Urinary bladder (tissue), 3 donors: ENCODE measurements at regions not wholly inside any gene's neighbourhood (a gene's known extent, or its start where the extent isn't known, plus 50 kb on each side); places are given as distances from the start of the nearest gene placed in this dataset.

ENCODE experiments used
- DNase-seq: peaks from one replicate; pipeline ENCODE4 v3.0.0-alpha.2; 2015; ENCODE audit errors: extremely low spot score
- H3K27ac ChIP-seq: one replicate; pipeline ENCODE4 v1.5.1; 2013; ENCODE audit warnings: low read depth, mild to moderate bottlenecking, moderate library complexity
- H3K36me3 ChIP-seq: one replicate; pipeline ENCODE4 v1.6.1; 2013; ENCODE audit warnings: mild to moderate bottlenecking, moderate library complexity; ENCODE audit not compliant: insufficient read depth
- H3K4me1 ChIP-seq: one replicate; pipeline ENCODE4 v1.6.1; 2013; ENCODE audit warnings: mild to moderate bottlenecking, moderate library complexity; ENCODE audit not compliant: insufficient read depth
- H3K4me3 ChIP-seq: one replicate; pipeline ENCODE4 v1.5.1; 2013; ENCODE audit warnings: low read depth, low read length
- WGBS: extraction: QIAGEN DNeasy Blood & Tissue Kit; methylation state at CpG from one replicate; pipeline ENCODE4 v1.1.7; 2013; 5-methylcytosine and 5-hydroxymethylcytosine counted together
- donor health status: healthy with polysubstance abuse.
- donor health status: healthy.

DNA sequence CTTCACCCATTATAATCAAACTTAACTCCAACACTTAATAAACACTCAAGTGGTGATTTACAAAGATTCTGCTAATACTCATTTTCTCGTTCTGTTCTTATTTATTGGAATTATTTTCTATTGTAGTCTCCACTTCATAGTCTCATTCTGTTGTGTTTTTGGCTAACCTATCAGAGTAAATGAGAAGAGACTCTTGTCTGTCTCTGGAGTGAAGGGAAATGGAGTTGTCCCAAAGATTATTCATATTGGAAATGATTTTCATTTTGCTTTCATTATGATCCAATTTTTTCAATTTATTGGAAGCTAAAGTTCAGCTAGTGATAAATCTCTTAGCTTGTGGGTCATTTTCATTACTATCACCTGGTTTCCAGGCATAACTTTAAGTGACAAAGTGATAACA, 454.9 kb upstream of the JAG1 start:
- no peaks in the 10 kb centered on the region for H3K4me1 ChIP-seq
- DNase-seq, result no peak
- H3K36me3 ChIP-seq, result no peaks in the 10 kb centered on the region
- no peak overlapping the region for H3K27ac ChIP-seq
- H3K4me3 ChIP-seq, result no peak overlapping the region
- WGBS, result 49% methylated on average over 1 of the region's 1 CpG

- H3K27ac ChIP-seq, result no peak overlapping the region
- WGBS, result 93% methylated on average over 1 of the region's 1 CpG
Measured at GRCh38 chr20:11130554-11131166, 456.9 kb upstream of the JAG1 start.

GRCh38 chr20:11132819-11133415, 459.1 kb upstream of the JAG1 start:
- 58% methylated on average over 3 of the region's 3 CpGs for WGBS
- DNase-seq, result no peak
- Histone ChIP-seq H3K4me3 (no peak overlapping the region), H3K27ac (no peak overlapping the region), H3K4me1 (no peaks in the 10 kb centered on the region), H3K36me3 (no peaks in the 10 kb centered on the region)

More at GRCh38 chr20:11130554-11131166, 456.9 kb upstream of the JAG1 start:
- H3K4me1 ChIP-seq, result no peaks in the 10 kb centered on the region
- no peak for DNase-seq
- H3K4me3 ChIP-seq, result no peak overlapping the region
- H3K36me3 ChIP-seq, result no peaks in the 10 kb centered on the region

GRCh38 chr20:11136691-11137090, 462.9 kb upstream of the JAG1 start:
- Histone ChIP-seq H3K4me1 (no peaks in the 10 kb centered on the region), H3K36me3 (no peaks in the 10 kb centered on the region), H3K4me3 (no peak overlapping the region), H3K27ac (no peak overlapping the region)
- DNase-seq, result no peak

DNA sequence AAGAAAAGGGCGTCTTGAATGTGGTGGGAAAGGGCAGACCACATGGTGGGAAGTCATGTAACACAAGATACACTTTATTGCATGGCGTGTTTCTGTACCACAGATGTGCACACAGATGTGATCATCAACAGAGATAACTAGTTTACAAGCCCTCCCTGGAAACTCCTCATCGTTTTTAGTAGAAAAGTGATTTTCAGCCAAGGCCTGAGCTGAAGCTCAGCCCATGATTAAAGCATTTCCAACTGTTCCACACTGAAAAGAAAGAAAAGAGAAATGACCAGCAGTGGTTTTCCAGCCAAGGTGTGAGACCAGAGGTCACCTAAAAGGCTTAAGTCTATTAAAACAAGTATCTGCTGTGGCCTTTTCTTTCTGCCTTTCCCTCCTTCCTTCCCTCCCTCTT, 463.9 kb upstream of the JAG1 start:
- Histone ChIP-seq H3K4me1 (no peaks in the 10 kb centered on the region), H3K36me3 (no peaks in the 10 kb centered on the region), H3K27ac (no peak overlapping the region), H3K4me3 (no peak overlapping the region)
- DNase-seq, result no peak
- WGBS, result 42% methylated on average over 3 of the region's 3 CpGs

GRCh38 chr20:11140359-11140758, 466.6 kb upstream of the JAG1 start:
- DNase-seq, result no peak
- WGBS, result 60% methylated on average over 3 of the region's 3 CpGs
- Histone ChIP-seq H3K4me1 (no peaks in the 10 kb centered on the region), H3K36me3 (no peaks in the 10 kb centered on the region), H3K27ac (no peak overlapping the region), H3K4me3 (no peak overlapping the region)

DNA sequence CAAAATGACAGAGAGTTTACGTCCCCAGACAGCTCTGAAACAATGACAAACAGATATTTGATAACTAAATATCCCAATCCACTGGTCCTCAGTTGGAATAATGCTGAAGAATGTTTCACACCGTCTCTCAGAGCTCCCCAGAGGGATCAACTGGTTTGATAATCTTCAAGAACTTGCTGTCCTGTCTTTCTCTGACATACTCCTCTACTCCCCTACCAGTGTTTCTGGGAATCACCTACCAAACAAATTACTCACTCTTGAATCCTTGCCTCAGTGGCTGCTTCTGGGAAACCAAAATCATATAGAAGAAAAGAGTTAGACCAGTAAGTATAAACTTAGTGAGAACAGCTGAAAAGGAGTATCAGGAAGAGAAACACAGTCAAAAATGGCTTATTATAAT, 469.7 kb upstream of the JAG1 start:
- DNase-seq, result no peak
- Histone ChIP-seq H3K4me1 (no peaks in the 10 kb centered on the region), H3K27ac (no peak overlapping the region), H3K4me3 (no peak overlapping the region), H3K36me3 (no peaks in the 10 kb centered on the region)
- 64% methylated on average over 2 of the region's 2 CpGs for WGBS

GRCh38 chr20:11144114-11144950, 470.5 kb upstream of the JAG1 start:
- no peak for DNase-seq
- H3K4me1 ChIP-seq, result no peaks in the 10 kb centered on the region
- no peaks in the 10 kb centered on the region for H3K36me3 ChIP-seq
- 67% methylated on average over 10 of the region's 10 CpGs for WGBS
- no peak overlapping the region for H3K4me3 ChIP-seq
- no peak overlapping the region for H3K27ac ChIP-seq

GRCh38 chr20:11145616-11146015, 471.8 kb upstream of the JAG1 start:
- 81% methylated on average over 3 of the region's 3 CpGs for WGBS
- no peak for DNase-seq
- H3K4me1 ChIP-seq, result no peaks in the 10 kb centered on the region
- no peak overlapping the region for H3K27ac ChIP-seq
- H3K4me3 ChIP-seq, result no peak overlapping the region
- no peaks in the 10 kb centered on the region for H3K36me3 ChIP-seq

- no peaks in the 10 kb centered on the region for H3K4me1 ChIP-seq
- H3K27ac ChIP-seq, result no peak overlapping the region
- 76% methylated on average over 1 of the region's 1 CpG for WGBS
- H3K4me3 ChIP-seq, result no peak overlapping the region
- DNase-seq, result no peak
- H3K36me3 ChIP-seq, result no peaks in the 10 kb centered on the region
Measured at GRCh38 chr20:11153819-11154218, 480.0 kb upstream of the JAG1 start.

DNA sequence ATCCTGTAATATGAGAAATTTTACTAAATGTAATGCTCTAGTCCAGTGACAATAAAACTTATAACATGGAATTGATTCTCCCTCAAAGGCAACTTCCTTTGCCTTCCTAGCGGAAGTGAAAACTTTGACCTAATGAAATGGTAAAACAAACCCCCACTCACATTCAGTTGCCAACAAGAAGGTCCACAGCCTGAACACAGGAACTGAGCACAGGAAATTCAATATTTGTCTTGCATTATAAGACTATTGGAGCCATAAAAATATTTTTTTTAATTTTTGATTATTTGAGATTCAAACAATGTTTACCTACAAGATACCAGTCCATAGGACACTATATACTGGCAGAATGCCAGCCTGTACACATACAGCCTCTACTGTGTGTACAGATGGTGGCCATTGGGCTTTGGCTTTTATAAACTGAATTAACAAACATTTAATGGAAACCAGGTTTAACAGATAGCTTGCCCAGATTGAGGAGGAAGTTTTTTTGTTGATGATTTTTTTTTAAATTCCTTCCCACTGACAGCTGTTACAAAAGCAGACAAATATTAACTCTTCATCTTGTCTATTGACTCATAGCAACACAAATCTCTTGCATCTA, 481.5 kb upstream of the JAG1 start:
- Histone ChIP-seq H3K4me1 (no peaks in the 10 kb centered on the region), H3K4me3 (no peak overlapping the region), H3K27ac (no peak overlapping the region), H3K36me3 (no peaks in the 10 kb centered on the region)
- no peak for DNase-seq
- 82% methylated on average over 1 of the region's 1 CpG for WGBS

- no peak for DNase-seq
- Histone ChIP-seq H3K4me1 (no peaks in the 10 kb centered on the region), H3K36me3 (no peaks in the 10 kb centered on the region), H3K27ac (no peak overlapping the region), H3K4me3 (no peak overlapping the region)
- WGBS, result 90% methylated on average over 3 of the region's 3 CpGs
Measured at GRCh38 chr20:11156922-11157321, 483.1 kb upstream of the JAG1 start.

- no peak overlapping the region for H3K4me3 ChIP-seq
- H3K27ac ChIP-seq, result no peak overlapping the region
- no peak for DNase-seq
- no peaks in the 10 kb centered on the region for H3K4me1 ChIP-seq
- WGBS, result 59% methylated on average over 2 of the region's 2 CpGs
- H3K36me3 ChIP-seq, result no peaks in the 10 kb centered on the region
Measured at GRCh38 chr20:11158146-11158545, 484.3 kb upstream of the JAG1 start.

DNA sequence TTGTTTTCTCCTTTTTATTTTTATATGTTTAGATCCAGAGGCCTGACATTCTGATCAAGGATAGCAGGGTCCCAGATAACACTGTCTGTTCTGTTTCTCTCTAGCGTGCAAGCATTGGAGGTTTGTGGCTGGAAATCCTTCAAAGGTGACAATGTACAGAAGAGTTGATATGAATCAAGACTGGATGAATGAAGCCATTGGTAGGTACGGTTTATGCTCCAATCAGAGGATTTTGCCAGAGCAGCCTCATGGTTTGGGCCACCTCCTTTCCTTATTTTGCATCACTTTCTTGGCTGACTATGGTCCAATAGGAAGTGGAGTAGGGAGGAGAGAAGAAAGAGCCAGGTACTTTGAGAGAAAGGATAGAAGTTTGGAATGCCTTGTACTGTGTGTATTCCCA, 484.8 kb upstream of the JAG1 start:
- H3K36me3 ChIP-seq, result no peaks in the 10 kb centered on the region
- WGBS, result 85% methylated on average over 2 of the region's 2 CpGs
- H3K4me1 ChIP-seq, result no peaks in the 10 kb centered on the region
- no peak overlapping the region for H3K4me3 ChIP-seq
- no peak overlapping the region for H3K27ac ChIP-seq
- no peak for DNase-seq
